H1 (cell line): ENCODE measurements at regions not wholly inside any gene's neighbourhood (a gene's known extent, or its start where the extent isn't known, plus 50 kb on each side); places are given as distances from the start of the nearest gene placed in this dataset.

Experiments used
- CTCF ChIA-PET: fragments of 300-600 bp; sonication (Branson Sonifier 250); formaldehyde crosslinking; loops from one replicate; lab custom pipeline; 2021; ENCODE audit not compliant: partially characterized antibody; lab: Charles Lee
- POLR2A ChIA-PET: fragments of 300-600 bp; sonication (Branson Sonifier 250); formaldehyde crosslinking; loops from one replicate; lab custom pipeline; 2021; ENCODE audit warnings: inconsistent platforms; ENCODE audit not compliant: partially characterized antibody; lab: Charles Lee
- DNase-seq, 2 experiments: peaks; one replicate each; pipeline versions ENCODE4 v3.0.0 to v3.0.0-alpha.2; 2010 to 2022; ENCODE audit warnings: low spot score in 2 of 2, low read depth in 1 of 2, mixed read lengths in 1 of 2
- FAIRE-seq: peaks from 2 replicates; lab custom pipeline; 2011; peaks lifted over from hg19 to GRCh38; lab: Jason Lieb, UNC
- H2AFZ ChIP-seq: 2 replicates; pipeline ENCODE4 v1.8.1; 2012; ENCODE audit warnings: low read length, inconsistent platforms
- H2AK5ac ChIP-seq: 2 replicates; pipeline ENCODE4 v1.6.1; 2013; ENCODE audit warnings: low read depth, low read length
- H2BK120ac ChIP-seq: replicated peaks from 2 replicates; pipeline ENCODE3; 2013; ENCODE audit warnings: low read depth, low read length, inconsistent platforms
- H2BK12ac ChIP-seq: 2 replicates; pipeline ENCODE4 v1.6.1; 2013; ENCODE audit warnings: low read depth, low read length
- H2BK15ac ChIP-seq: 2 replicates; pipeline ENCODE4 v1.6.1; 2013; ENCODE audit warnings: low read length
- H2BK20ac ChIP-seq: 2 replicates; pipeline ENCODE4 v1.6.1; 2013; ENCODE audit warnings: low read length
- H2BK5ac ChIP-seq: 2 replicates; pipeline ENCODE4 v1.6.1; 2013; ENCODE audit warnings: low read depth, low read length
- H3K14ac ChIP-seq: 2 replicates; pipeline ENCODE4 v1.6.1; 2013; ENCODE audit warnings: inconsistent platforms; ENCODE audit not compliant: insufficient read length
- H3K18ac ChIP-seq: 2 replicates; pipeline ENCODE4 v1.6.1; 2013; ENCODE audit warnings: low read length; ENCODE audit errors: extremely low read depth
- H3K23ac ChIP-seq: 2 replicates; pipeline ENCODE4 v1.6.1; 2013; ENCODE audit warnings: inconsistent platforms; ENCODE audit not compliant: insufficient read length
- H3K23me2 ChIP-seq: 2 replicates; pipeline ENCODE4 v1.6.1; 2013; ENCODE audit warnings: low read depth, low read length
- H3K27ac ChIP-seq: 2 replicates; pipeline ENCODE4 v1.6.1; 2011; ENCODE audit warnings: low read depth, low read length, inconsistent platforms
- H3K27me3 ChIP-seq, 4 experiments: replicated peaks in 1 of 4; 1 replicate in 1 of 4; 2 replicates in 3 of 4; pipeline versions ENCODE4 v1.6.1 to v1.8.1; 2011 to 2013; ENCODE audit warnings: low read length in 3 of 4, mild to moderate bottlenecking in 3 of 4, inconsistent platforms in 2 of 4, mixed read lengths in 2 of 4, moderate library complexity in 1 of 4; ENCODE audit not compliant: control insufficient read depth in 3 of 4, insufficient read depth in 3 of 4; ENCODE audit errors: extremely low read depth in 1 of 4
- H3K36me3 ChIP-seq, 4 experiments: 2 replicates each; pipeline versions ENCODE4 v1.6.1 to v1.8.1; 2011 to 2013; ENCODE audit warnings: mild to moderate bottlenecking in 4 of 4, low read length in 3 of 4, moderate library complexity in 2 of 4, control low read depth in 1 of 4, inconsistent platforms in 1 of 4; ENCODE audit not compliant: insufficient read depth in 4 of 4, control insufficient read depth in 2 of 4
- H3K4ac ChIP-seq: replicated peaks from 2 replicates; pipeline ENCODE3; 2013; ENCODE audit warnings: low read length, low read depth, mixed read lengths, inconsistent platforms; ENCODE audit not compliant: insufficient read length
- H3K4me1 ChIP-seq, 4 experiments: replicated peaks in 1 of 4; 1 replicate in 1 of 4; 2 replicates in 3 of 4; pipeline versions ENCODE4 v1.6.1 to v1.8.1; 2011 to 2013; ENCODE audit warnings: low read length in 3 of 4, inconsistent platforms in 2 of 4, mixed read lengths in 1 of 4; ENCODE audit not compliant: insufficient read depth in 4 of 4, control insufficient read depth in 3 of 4
- H3K4me2 ChIP-seq, 2 experiments: 2 replicates each; pipeline versions ENCODE4 v1.6.1 to v1.8.1; 2011 to 2013; ENCODE audit warnings: low read depth in 2 of 2, low read length in 2 of 2, control low read depth in 1 of 2, inconsistent platforms in 1 of 2, mild to moderate bottlenecking in 1 of 2; ENCODE audit not compliant: insufficient read depth in 1 of 2
- H3K4me3 ChIP-seq, 4 experiments: fragments of 200-600, 300-600 bp in 1 of 4; sonication (generic), shearing (Covaris generic), sonication (Bioruptor Twin) in 1 of 4; 2 replicates each; pipeline versions ENCODE4 v1.5.1 to v1.8.1; 2011 to 2016; ENCODE audit warnings: low read length in 4 of 4, low read depth in 3 of 4, control low read depth in 2 of 4, inconsistent platforms in 2 of 4, mild to moderate bottlenecking in 2 of 4, mixed read lengths in 1 of 4, moderate library complexity in 1 of 4; ENCODE audit not compliant: insufficient read depth in 2 of 4; ENCODE audit errors: extremely low read depth in 1 of 4
- H3K56ac ChIP-seq: replicated peaks from 2 replicates; pipeline ENCODE3; 2013; ENCODE audit warnings: low read depth, mild to moderate bottlenecking, mixed read lengths, low read length, inconsistent platforms; ENCODE audit not compliant: insufficient read length
- H3K79me1 ChIP-seq: 2 replicates; pipeline ENCODE4 v1.6.1; 2013; ENCODE audit warnings: low read depth, low read length, control low read depth
- H3K79me2 ChIP-seq, 2 experiments: 2 replicates each; pipeline versions ENCODE4 v1.6.1 to v1.8.1; 2012 to 2013; ENCODE audit warnings: low read length in 2 of 2, mild to moderate bottlenecking in 2 of 2, inconsistent platforms in 1 of 2; ENCODE audit not compliant: insufficient read depth in 2 of 2, control insufficient read depth in 1 of 2
- H3K9ac ChIP-seq, 4 experiments: replicated peaks in 1 of 4; 1 replicate in 1 of 4; 2 replicates in 3 of 4; pipeline versions ENCODE4 v1.6.1 to v1.8.1; 2011 to 2013; ENCODE audit warnings: low read depth in 3 of 4, low read length in 3 of 4, control low read depth in 2 of 4, mild to moderate bottlenecking in 2 of 4, moderate library complexity in 2 of 4, inconsistent platforms in 1 of 4; ENCODE audit errors: extremely low read depth in 1 of 4
- H3K9me3 ChIP-seq, 2 experiments: 2 replicates each; pipeline versions ENCODE4 v1.6.1 to v1.8.1; 2012 to 2013; ENCODE audit warnings: mild to moderate bottlenecking in 2 of 2, moderate library complexity in 2 of 2, control low read depth in 1 of 2, inconsistent platforms in 1 of 2, low read depth in 1 of 2, low read length in 1 of 2, mixed read lengths in 1 of 2; ENCODE audit not compliant: insufficient read depth in 2 of 2
- H4K20me1 ChIP-seq, 2 experiments: replicated peaks in 1 of 2; 2 replicates each; pipeline versions ENCODE3 to v1.8.1; 2011 to 2013; ENCODE audit warnings: inconsistent platforms in 2 of 2, low read length in 2 of 2, mild to moderate bottlenecking in 1 of 2; ENCODE audit not compliant: insufficient read depth in 2 of 2, control insufficient read depth in 1 of 2
- H4K5ac ChIP-seq: 2 replicates; pipeline ENCODE4 v1.6.1; 2013; ENCODE audit warnings: low read length, low read depth, mixed read lengths, inconsistent platforms; ENCODE audit not compliant: insufficient read length
- H4K8ac ChIP-seq: 2 replicates; pipeline ENCODE4 v1.8.0; 2013; ENCODE audit warnings: mild to moderate bottlenecking, moderate library complexity, low read length, inconsistent platforms; ENCODE audit not compliant: insufficient read depth; ENCODE audit errors: extremely low read depth
- H4K91ac ChIP-seq: replicated peaks from 2 replicates; pipeline ENCODE3; 2013; ENCODE audit warnings: low read length, mixed read lengths, inconsistent platforms; ENCODE audit not compliant: insufficient read length
- CHD2 ChIP-seq: IDR thresholded peaks from 2 replicates; pipeline ENCODE4 v1.6.1; 2012; ENCODE audit warnings: low read length, improper control_type of control experiment
- CTBP2 ChIP-seq: IDR thresholded peaks from 2 replicates; pipeline ENCODE4 v1.7.0; 2011; ENCODE audit warnings: borderline replicate concordance, mild to moderate bottlenecking, moderate library complexity, mixed read lengths, low read length; ENCODE audit not compliant: insufficient read depth, insufficient read length
- EP300 ChIP-seq, 2 experiments: IDR thresholded peaks; 1 replicate in 1 of 2; 2 replicates in 1 of 2; pipeline ENCODE4 v1.6.1; 2011 to 2012; ENCODE audit warnings: low read depth in 2 of 2, low read length in 2 of 2, mild to moderate bottlenecking in 2 of 2, borderline replicate concordance in 1 of 2, inconsistent platforms in 1 of 2, moderate library complexity in 1 of 2
- HDAC6 ChIP-seq: IDR thresholded peaks from one replicate; pipeline ENCODE4 v1.7.1; 2012; ENCODE audit warnings: low read depth, mild to moderate bottlenecking, inconsistent platforms, low read length, moderate library complexity
- NANOG ChIP-seq: IDR thresholded peaks from 2 replicates; pipeline ENCODE4 v1.6.1; 2011; ENCODE audit warnings: low read length, low read depth, mild to moderate bottlenecking, inconsistent platforms; ENCODE audit not compliant: insufficient read depth, poor library complexity, severe bottlenecking
- RXRA ChIP-seq: IDR thresholded peaks from 2 replicates; pipeline ENCODE4 v1.6.1; 2011; ENCODE audit warnings: low read depth, mild to moderate bottlenecking, low read length, moderate library complexity; ENCODE audit not compliant: insufficient read depth
- TBP ChIP-seq: IDR thresholded peaks from 2 replicates; pipeline ENCODE4 v1.6.1; 2011; ENCODE audit warnings: low read depth, low read length, improper control_type of control experiment
- WGBS, 2 experiments: shearing (Covaris generic) in 1 of 2; methylation state at CpG; one replicate each; pipeline versions ENCODE4 v1.1.6 to v1.1.7; 2013 to 2015; ENCODE audit warnings: low lambda C conversion rate in 2 of 2, mixed read lengths in 2 of 2, inconsistent platforms in 1 of 2, low coverage in 1 of 2, missing lambda C conversion rate in 1 of 2; ENCODE audit not compliant: insufficient replicate concordance in 2 of 2, insufficient coverage in 1 of 2, insufficient read length in 1 of 2; ENCODE audit errors: extremely low coverage in 1 of 2, missing lambda C conversion rate in 1 of 2; 5-methylcytosine and 5-hydroxymethylcytosine counted together
- TF ChIP-seq, protein P1 (sequence below): IDR thresholded peaks from 2 replicates; pipeline ENCODE4 v1.6.1; 2011; ENCODE audit warnings: low read length, improper control_type of control experiment
- TF ChIP-seq, protein P2 (sequence below), 3 experiments: IDR thresholded peaks; 1 replicate in 2 of 3; 2 replicates in 1 of 3; pipeline versions ENCODE4 v1.5.1 to v1.6.1; 2011; ENCODE audit warnings: low read length in 3 of 3, mild to moderate bottlenecking in 3 of 3, inconsistent platforms in 2 of 3, low read depth in 1 of 3, moderate library complexity in 1 of 3; ENCODE audit not compliant: insufficient read depth in 1 of 3; ENCODE audit errors: control extremely low read depth in 1 of 3

DNA sequence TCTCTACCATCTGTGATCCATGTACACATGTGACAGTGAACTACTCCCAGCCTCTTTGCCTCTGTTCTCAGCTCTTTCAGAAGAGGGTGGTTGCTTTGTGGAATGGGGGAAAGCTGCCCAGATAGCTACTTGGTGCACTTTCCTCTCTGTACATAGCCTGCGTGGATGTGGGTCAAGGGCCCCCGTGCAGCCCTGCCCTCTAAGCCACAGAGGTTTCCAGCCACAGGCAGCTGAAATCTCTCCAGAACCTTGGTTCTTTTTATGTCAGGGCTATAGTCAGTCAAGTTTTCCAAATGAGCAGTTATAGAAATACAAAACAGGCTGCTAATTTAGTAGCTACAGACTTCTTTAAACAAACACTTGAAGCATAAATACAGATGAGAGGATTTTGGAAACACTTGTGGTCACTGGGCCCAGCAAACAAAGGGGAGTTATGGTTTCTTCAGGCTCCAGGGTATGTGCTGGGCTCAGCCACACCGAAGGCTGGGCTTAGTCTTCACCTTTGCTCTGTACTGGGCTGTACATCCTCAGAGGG lies 199.7 kb upstream of the ASIC2 start:
- H3K4me2 ChIP-seq, result no peak overlapping the region
- H3K36me3 ChIP-seq, result no peaks in the 10 kb centered on the region
- no peak overlapping the region for H3K23ac ChIP-seq
- H2BK120ac ChIP-seq, result no peak overlapping the region
- no peak overlapping the region for H3K18ac ChIP-seq
- H3K4ac ChIP-seq, result no peak overlapping the region
- no peak overlapping the region for H3K4me3 ChIP-seq
- no peaks in the 10 kb centered on the region for H3K79me1 ChIP-seq
- no peak overlapping the region for H3K56ac ChIP-seq
- DNase-seq (no peak), FAIRE-seq (no peak)
- H3K27ac ChIP-seq, result no peak overlapping the region
- no peaks in the 10 kb centered on the region for H3K79me2 ChIP-seq
- ChIA-PET CTCF (interaction anchor here (0.9 to 3.9 kb wide), 4 partner anchors 8 to 33 kb away, joined by 3 to 22 read pairs (median 3); no protein-coding TSS in a partner anchor), POLR2A (no interaction called here)
- no peak overlapping the region for H4K8ac ChIP-seq
- H2AK5ac ChIP-seq, result no peak overlapping the region
- 82% methylated on average over 3 of the region's 3 CpGs; no CpG with 5 or more reads in 1 of the 2 experiments for WGBS, 2 experiments
- no peak overlapping the region for H2BK5ac ChIP-seq
- no peak overlapping the region for H3K14ac ChIP-seq
- H2BK20ac ChIP-seq, result no peak overlapping the region
- H2BK12ac ChIP-seq, result no peak overlapping the region
- no peak overlapping the region for H2BK15ac ChIP-seq
- no peaks in the 10 kb centered on the region for H4K20me1 ChIP-seq
- H3K23me2 ChIP-seq, result no peaks in the 10 kb centered on the region
- H3K9me3 ChIP-seq, result no peaks in the 10 kb centered on the region
- no peak overlapping the region for H4K91ac ChIP-seq
- no peaks in the 10 kb centered on the region for H3K27me3 ChIP-seq
- H3K4me1 ChIP-seq, result no peaks in the 10 kb centered on the region
- H2AFZ ChIP-seq, result no peak overlapping the region
- H3K9ac ChIP-seq, result no peak overlapping the region
- no peak overlapping the region for H4K5ac ChIP-seq
- no peak for TF ChIP-seq HDAC6
- TF ChIP-seq EP300 (IDR thresholded peaks at IDR 0.05; ENCODE audit: borderline replicate concordance in 1 of 2, low read depth in 2 of 2, low read length in 2 of 2), result no peak
- no peak for TF ChIP-seq CHD2
- TF ChIP-seq CTBP2, result no peak
- TF ChIP-seq, protein P1, sequence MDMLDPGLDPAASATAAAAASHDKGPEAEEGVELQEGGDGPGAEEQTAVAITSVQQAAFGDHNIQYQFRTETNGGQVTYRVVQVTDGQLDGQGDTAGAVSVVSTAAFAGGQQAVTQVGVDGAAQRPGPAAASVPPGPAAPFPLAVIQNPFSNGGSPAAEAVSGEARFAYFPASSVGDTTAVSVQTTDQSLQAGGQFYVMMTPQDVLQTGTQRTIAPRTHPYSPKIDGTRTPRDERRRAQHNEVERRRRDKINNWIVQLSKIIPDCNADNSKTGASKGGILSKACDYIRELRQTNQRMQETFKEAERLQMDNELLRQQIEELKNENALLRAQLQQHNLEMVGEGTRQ, result no peak
- no peak for TF ChIP-seq RXRA
- TF ChIP-seq, protein P2, sequence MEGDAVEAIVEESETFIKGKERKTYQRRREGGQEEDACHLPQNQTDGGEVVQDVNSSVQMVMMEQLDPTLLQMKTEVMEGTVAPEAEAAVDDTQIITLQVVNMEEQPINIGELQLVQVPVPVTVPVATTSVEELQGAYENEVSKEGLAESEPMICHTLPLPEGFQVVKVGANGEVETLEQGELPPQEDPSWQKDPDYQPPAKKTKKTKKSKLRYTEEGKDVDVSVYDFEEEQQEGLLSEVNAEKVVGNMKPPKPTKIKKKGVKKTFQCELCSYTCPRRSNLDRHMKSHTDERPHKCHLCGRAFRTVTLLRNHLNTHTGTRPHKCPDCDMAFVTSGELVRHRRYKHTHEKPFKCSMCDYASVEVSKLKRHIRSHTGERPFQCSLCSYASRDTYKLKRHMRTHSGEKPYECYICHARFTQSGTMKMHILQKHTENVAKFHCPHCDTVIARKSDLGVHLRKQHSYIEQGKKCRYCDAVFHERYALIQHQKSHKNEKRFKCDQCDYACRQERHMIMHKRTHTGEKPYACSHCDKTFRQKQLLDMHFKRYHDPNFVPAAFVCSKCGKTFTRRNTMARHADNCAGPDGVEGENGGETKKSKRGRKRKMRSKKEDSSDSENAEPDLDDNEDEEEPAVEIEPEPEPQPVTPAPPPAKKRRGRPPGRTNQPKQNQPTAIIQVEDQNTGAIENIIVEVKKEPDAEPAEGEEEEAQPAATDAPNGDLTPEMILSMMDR (IDR thresholded peaks at IDR 0.05; ENCODE audit: control extremely low read depth in 1 of 3, insufficient read depth in 1 of 3, low read depth in 1 of 3, low read length in 3 of 3), result no peak
- no peak for TF ChIP-seq NANOG
- TF ChIP-seq TBP, result no peak
